SU-DHL-6 (cell line): ENCODE measurements at regions not wholly inside any gene's neighbourhood (a gene's known extent, or its start where the extent isn't known, plus 50 kb on each side); places are given as distances from the start of the nearest gene placed in this dataset.

Source experiments
- EZH2phosphoT487 ChIP-seq: fragments of 200-600 bp; sonication (generic), shearing (Covaris generic); conservative IDR thresholded peaks from 2 replicates; pipeline ENCODE4 v1.6.1; 2018; ENCODE audit warnings: mild to moderate bottlenecking, antibody characterized with exemption, low read length, moderate library complexity, mixed read lengths
- TF ChIP-seq, protein P1 (sequence below): fragments of 200-600 bp; sonication (generic); IDR thresholded peaks from one replicate; pipeline ENCODE4 v1.5.1; 2017; ENCODE audit warnings: antibody characterized with exemption, mild to moderate bottlenecking, low read length, moderate library complexity; ENCODE audit not compliant: insufficient read depth, poor library complexity, severe bottlenecking

DNA sequence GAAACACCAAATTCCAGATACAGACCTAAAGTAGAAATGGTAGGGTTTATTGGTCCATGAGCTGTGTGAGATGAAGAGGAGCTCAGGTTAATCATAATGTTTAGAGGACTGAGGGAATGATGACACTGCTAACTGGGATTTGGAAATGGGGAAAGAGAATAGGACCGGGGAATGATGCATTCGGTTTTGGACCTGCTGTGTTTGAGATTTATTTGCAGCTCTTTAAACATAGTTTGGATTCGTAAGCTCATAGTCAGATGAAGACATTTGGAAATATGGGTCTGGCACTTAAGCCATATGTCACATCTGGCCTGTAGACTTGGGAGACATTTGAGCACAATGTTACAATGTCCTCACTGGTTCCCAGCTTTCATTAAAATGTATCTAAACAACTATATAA is 127.9 kb upstream of the DUSP10 start:
- TF ChIP-seq, protein P1, sequence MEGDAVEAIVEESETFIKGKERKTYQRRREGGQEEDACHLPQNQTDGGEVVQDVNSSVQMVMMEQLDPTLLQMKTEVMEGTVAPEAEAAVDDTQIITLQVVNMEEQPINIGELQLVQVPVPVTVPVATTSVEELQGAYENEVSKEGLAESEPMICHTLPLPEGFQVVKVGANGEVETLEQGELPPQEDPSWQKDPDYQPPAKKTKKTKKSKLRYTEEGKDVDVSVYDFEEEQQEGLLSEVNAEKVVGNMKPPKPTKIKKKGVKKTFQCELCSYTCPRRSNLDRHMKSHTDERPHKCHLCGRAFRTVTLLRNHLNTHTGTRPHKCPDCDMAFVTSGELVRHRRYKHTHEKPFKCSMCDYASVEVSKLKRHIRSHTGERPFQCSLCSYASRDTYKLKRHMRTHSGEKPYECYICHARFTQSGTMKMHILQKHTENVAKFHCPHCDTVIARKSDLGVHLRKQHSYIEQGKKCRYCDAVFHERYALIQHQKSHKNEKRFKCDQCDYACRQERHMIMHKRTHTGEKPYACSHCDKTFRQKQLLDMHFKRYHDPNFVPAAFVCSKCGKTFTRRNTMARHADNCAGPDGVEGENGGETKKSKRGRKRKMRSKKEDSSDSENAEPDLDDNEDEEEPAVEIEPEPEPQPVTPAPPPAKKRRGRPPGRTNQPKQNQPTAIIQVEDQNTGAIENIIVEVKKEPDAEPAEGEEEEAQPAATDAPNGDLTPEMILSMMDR, result no peak
- no peak for TF ChIP-seq EZH2phosphoT487
